SU-DHL-6 (cell line): ENCODE measurements at regions not wholly inside any gene's neighbourhood (a gene's known extent, or its start where the extent isn't known, plus 50 kb on each side); places are given as distances from the start of the nearest gene placed in this dataset.

Experiments
- H2AFZ ChIP-seq: fragments of 200-600 bp; sonication (generic); 2 replicates; pipeline ENCODE4 v1.6.1; 2014; ENCODE audit warnings: low read depth, mild to moderate bottlenecking, moderate library complexity, mixed read lengths, antibody characterized with exemption, low read length; ENCODE audit not compliant: severe bottlenecking
- H3F3A ChIP-seq: fragments of 200-600 bp; shearing (Covaris generic); 2 replicates; pipeline ENCODE4 v1.6.0; 2016; ENCODE audit warnings: antibody characterized with exemption, mild to moderate bottlenecking; ENCODE audit not compliant: insufficient read depth
- H3K27ac ChIP-seq: fragments of 200-600 bp; sonication (generic); 2 replicates; pipeline ENCODE4 v1.5.1; 2016; ENCODE audit warnings: low read depth, mild to moderate bottlenecking, low read length, moderate library complexity, mixed read lengths
- H3K27me3 ChIP-seq: fragments of 200-600 bp; sonication (generic), shearing (Covaris generic); 2 replicates; pipeline ENCODE4 v1.6.0; 2014; ENCODE audit warnings: mild to moderate bottlenecking, low read length
- H3K36me3 ChIP-seq: fragments of 200-600 bp; sonication (generic); 2 replicates; pipeline ENCODE4 v1.6.1; 2014; ENCODE audit warnings: mild to moderate bottlenecking, low read length, mixed read lengths
- H3K4me2 ChIP-seq: fragments of 300-600, 200-600 bp; shearing (Covaris generic), sonication (generic); 2 replicates; pipeline ENCODE4 v1.6.0; 2014; ENCODE audit warnings: low read length, low read depth, mild to moderate bottlenecking; ENCODE audit not compliant: poor library complexity, severe bottlenecking
- H3K4me3 ChIP-seq: fragments of 200-600 bp; sonication (generic); 2 replicates; pipeline ENCODE4 v1.5.1; 2014; ENCODE audit warnings: antibody characterized with exemption, low read length, mild to moderate bottlenecking, mixed read lengths; ENCODE audit not compliant: insufficient read depth, poor library complexity, severe bottlenecking
- H3K79me2 ChIP-seq: fragments of 200-600 bp; sonication (generic); 2 replicates; pipeline ENCODE4 v1.6.1; 2014; ENCODE audit warnings: mild to moderate bottlenecking, low read length, moderate library complexity; ENCODE audit not compliant: insufficient read depth
- H3K9ac ChIP-seq: fragments of 200-600 bp; sonication (generic); 2 replicates; pipeline ENCODE4 v1.7.0; 2014; ENCODE audit warnings: mild to moderate bottlenecking, low read length
- H3K9me2 ChIP-seq: fragments of 200-600 bp; sonication (generic); replicated peaks from 2 replicates; pipeline ENCODE4 v1.6.1; 2014; ENCODE audit warnings: low read length; ENCODE audit not compliant: insufficient read depth
- H3K9me3 ChIP-seq: fragments of 200-600 bp; sonication (generic); 2 replicates; pipeline ENCODE4 v1.6.1; 2014; ENCODE audit warnings: low read length, mixed read lengths; ENCODE audit not compliant: insufficient read depth
- H4K20me1 ChIP-seq: fragments of 200-600 bp; sonication (generic); 2 replicates; pipeline ENCODE4 v1.6.1; 2014; ENCODE audit warnings: low read depth, mild to moderate bottlenecking, antibody characterized with exemption, low read length, moderate library complexity, mixed read lengths
- EZH2phosphoT487 ChIP-seq: fragments of 200-600 bp; sonication (generic), shearing (Covaris generic); conservative IDR thresholded peaks from 2 replicates; pipeline ENCODE4 v1.6.1; 2018; ENCODE audit warnings: mild to moderate bottlenecking, antibody characterized with exemption, low read length, moderate library complexity, mixed read lengths
- TF ChIP-seq, protein P1 (sequence below): fragments of 200-600 bp; sonication (generic); IDR thresholded peaks from one replicate; pipeline ENCODE4 v1.5.1; 2017; ENCODE audit warnings: antibody characterized with exemption, mild to moderate bottlenecking, low read length, moderate library complexity; ENCODE audit not compliant: insufficient read depth, poor library complexity, severe bottlenecking

DNA sequence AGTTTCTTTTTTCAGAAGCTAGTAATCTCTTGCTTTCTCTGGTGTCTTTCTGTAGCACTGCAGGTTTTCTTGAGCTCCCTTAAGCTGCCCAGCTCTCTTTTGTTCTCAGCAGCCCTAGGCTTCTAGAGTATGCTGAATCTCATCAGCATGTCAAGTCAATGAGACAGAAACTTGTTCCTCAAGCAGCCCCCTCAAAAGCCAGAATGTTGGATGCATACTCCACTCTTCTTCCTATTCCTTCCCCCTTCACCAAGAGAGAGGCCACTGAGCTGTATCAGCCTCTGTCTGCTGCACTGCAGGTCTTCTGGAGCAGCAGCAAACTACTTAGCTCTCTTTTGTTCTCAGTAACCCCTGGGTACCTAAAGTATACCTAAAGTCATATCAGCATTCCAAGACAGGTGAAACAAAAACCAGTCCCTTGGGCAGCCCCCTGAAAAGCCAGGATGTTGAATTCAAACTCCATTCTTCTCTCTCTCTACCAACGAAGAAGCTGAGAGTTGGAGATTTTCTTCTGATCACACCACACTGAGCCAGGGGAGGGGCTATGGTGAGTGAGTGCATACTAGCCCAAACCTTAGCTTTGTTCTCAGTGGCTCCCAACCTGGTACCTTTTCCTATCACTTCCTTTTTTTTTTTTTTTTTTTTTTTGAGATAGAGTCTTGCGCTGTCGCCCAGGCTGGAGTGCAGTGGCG lies 73.3 kb upstream of the WAC start:
- Histone ChIP-seq H3F3A (no peaks in the 10 kb centered on the region), H3K79me2 (no peaks in the 10 kb centered on the region), H3K9ac (no peak overlapping the region), H3K27me3 (no peaks in the 10 kb centered on the region), H3K9me2 (no peaks in the 10 kb centered on the region), H4K20me1 (no peaks in the 10 kb centered on the region), H3K36me3 (no peaks in the 10 kb centered on the region), H3K4me3 (no peak overlapping the region), H2AFZ (no peak overlapping the region), H3K9me3 (no peaks in the 10 kb centered on the region), H3K27ac (no peak overlapping the region), H3K4me2 (no peak overlapping the region)
- no peak for TF ChIP-seq EZH2phosphoT487
- TF ChIP-seq, protein P1, sequence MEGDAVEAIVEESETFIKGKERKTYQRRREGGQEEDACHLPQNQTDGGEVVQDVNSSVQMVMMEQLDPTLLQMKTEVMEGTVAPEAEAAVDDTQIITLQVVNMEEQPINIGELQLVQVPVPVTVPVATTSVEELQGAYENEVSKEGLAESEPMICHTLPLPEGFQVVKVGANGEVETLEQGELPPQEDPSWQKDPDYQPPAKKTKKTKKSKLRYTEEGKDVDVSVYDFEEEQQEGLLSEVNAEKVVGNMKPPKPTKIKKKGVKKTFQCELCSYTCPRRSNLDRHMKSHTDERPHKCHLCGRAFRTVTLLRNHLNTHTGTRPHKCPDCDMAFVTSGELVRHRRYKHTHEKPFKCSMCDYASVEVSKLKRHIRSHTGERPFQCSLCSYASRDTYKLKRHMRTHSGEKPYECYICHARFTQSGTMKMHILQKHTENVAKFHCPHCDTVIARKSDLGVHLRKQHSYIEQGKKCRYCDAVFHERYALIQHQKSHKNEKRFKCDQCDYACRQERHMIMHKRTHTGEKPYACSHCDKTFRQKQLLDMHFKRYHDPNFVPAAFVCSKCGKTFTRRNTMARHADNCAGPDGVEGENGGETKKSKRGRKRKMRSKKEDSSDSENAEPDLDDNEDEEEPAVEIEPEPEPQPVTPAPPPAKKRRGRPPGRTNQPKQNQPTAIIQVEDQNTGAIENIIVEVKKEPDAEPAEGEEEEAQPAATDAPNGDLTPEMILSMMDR: no peak

DNA sequence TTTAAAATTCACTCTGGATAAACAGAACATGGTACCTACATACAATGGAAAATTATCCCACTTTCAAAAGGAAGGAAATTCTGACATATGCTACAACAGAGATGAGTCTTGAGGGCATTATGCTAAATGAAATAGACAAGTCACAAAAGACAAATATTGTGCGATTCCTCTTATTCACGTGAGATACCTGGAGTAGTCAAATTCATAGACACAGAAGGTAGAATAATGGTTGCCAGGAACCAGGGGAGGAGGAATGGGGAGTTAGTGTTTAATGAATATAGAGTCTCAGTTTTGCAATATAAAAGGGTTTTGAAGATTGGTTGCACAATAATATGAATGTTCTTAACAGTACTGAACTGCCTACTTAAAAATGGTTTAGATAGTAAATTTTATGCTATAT lies 69.8 kb upstream of the WAC start:
- H3K9me2 ChIP-seq: no peaks in the 10 kb centered on the region
- no peak for TF ChIP-seq EZH2phosphoT487
- TF ChIP-seq, protein P1: no peak
- H3K9ac ChIP-seq: no peak overlapping the region
- H4K20me1 ChIP-seq: no peaks in the 10 kb centered on the region
- H3K27me3 ChIP-seq: no peaks in the 10 kb centered on the region
- H3K4me3 ChIP-seq: no peak overlapping the region
- H3F3A ChIP-seq: no peaks in the 10 kb centered on the region
- no peak overlapping the region for H3K4me2 ChIP-seq
- H3K36me3 ChIP-seq: no peaks in the 10 kb centered on the region
- no peaks in the 10 kb centered on the region for H3K9me3 ChIP-seq
- no peak overlapping the region for H3K27ac ChIP-seq
- no peak overlapping the region for H2AFZ ChIP-seq
- no peaks in the 10 kb centered on the region for H3K79me2 ChIP-seq

DNA sequence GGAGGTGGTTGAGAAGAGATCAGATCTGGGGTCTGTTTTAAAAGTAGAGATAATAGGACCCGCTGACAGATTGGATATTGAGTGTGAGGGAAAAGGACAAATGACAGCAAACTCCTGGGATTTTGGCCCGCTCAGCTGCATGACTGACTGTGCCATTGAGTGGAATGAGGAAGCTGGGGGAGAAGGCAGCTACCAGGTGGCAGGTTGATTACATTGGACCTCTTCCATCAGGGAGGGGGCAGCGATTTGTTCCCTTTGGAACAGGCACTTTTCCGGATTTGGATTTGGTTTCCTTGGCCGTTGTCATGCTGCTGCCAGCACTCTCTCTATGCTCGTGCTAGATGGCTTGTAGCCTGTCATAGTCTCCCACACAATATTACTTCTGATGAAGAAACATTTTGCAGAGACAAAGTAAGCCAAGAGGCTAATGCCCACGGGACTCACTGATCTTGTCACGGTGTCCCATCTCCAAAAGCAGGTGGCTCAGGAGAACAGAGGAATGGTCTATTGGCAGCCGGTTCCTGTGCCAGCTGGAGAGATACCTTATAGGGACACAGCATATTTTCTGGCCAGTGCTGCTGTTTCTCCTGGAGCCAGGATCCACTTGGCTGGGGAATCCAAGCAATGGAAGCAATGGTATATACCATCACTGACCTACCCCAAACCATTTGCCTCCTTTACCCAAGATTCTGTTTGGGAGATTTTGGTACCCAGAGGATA lies 69.1 kb upstream of the WAC start:
- no peaks in the 10 kb centered on the region for H4K20me1 ChIP-seq
- H3K79me2 ChIP-seq: no peaks in the 10 kb centered on the region
- H3K9me3 ChIP-seq: no peaks in the 10 kb centered on the region
- no peaks in the 10 kb centered on the region for H3F3A ChIP-seq
- no peak overlapping the region for H3K9ac ChIP-seq
- no peak for TF ChIP-seq EZH2phosphoT487
- TF ChIP-seq, protein P1: no peak
- no peaks in the 10 kb centered on the region for H3K9me2 ChIP-seq
- no peaks in the 10 kb centered on the region for H3K27me3 ChIP-seq
- no peak overlapping the region for H3K4me3 ChIP-seq
- H2AFZ ChIP-seq: no peak overlapping the region
- no peak overlapping the region for H3K4me2 ChIP-seq
- H3K36me3 ChIP-seq: no peaks in the 10 kb centered on the region
- no peak overlapping the region for H3K27ac ChIP-seq
